Lung (tissue), 11 donors: ENCODE measurements at regions not wholly inside any gene's neighbourhood (a gene's known extent, or its start where the extent isn't known, plus 50 kb on each side); places are given as distances from the start of the nearest gene placed in this dataset.

Source experiments
- ATAC-seq: fragments of 200-7000 bp; cut with Tn5 transposase; one replicate; pipeline ENCODE4 v1.9.1; 2020; ENCODE audit warnings: moderate number of reproducible peaks; ENCODE audit not compliant: insufficient read depth, low FRiP score
- DNase-seq, 3 donors: peaks; one replicate each; pipeline ENCODE4 v3.0.0-alpha.2; 2013 to 2017
- H3K27ac ChIP-seq, 2 donors: one replicate each; pipeline ENCODE4 v1.5.1; 2013; ENCODE audit warnings: mild to moderate bottlenecking in 2 of 2, moderate library complexity in 2 of 2, control low read depth in 1 of 2, inconsistent platforms in 1 of 2, low read depth in 1 of 2, low read length in 1 of 2
- H3K27me3 ChIP-seq, 3 donors: one replicate each; pipeline ENCODE4 v1.5.1; 2013; ENCODE audit warnings: low read length in 2 of 3; ENCODE audit not compliant: control insufficient read depth in 3 of 3, insufficient read depth in 3 of 3
- H3K36me3 ChIP-seq, 4 donors: one replicate each; pipeline ENCODE4 v1.5.1; 2013; ENCODE audit warnings: low read length in 4 of 4, mild to moderate bottlenecking in 1 of 4, moderate library complexity in 1 of 4; ENCODE audit not compliant: control insufficient read depth in 4 of 4, insufficient read depth in 4 of 4
- H3K4me1 ChIP-seq, 5 donors: one replicate each; pipeline ENCODE4 v1.5.1; 2013; ENCODE audit warnings: low read length in 5 of 5, mild to moderate bottlenecking in 2 of 5, moderate library complexity in 1 of 5; ENCODE audit not compliant: control insufficient read depth in 5 of 5, insufficient read depth in 5 of 5
- H3K4me3 ChIP-seq: one replicate; pipeline ENCODE4 v1.5.1; 2013; ENCODE audit warnings: mild to moderate bottlenecking, control low read depth, moderate library complexity
- H3K9ac ChIP-seq, 2 donors: one replicate each; pipeline ENCODE4 v1.5.1; 2013; ENCODE audit warnings: low read length in 2 of 2, control low read depth in 1 of 2; ENCODE audit not compliant: insufficient read depth in 1 of 2
- H3K9me3 ChIP-seq, 4 donors: one replicate each; pipeline ENCODE4 v1.5.1; 2013; ENCODE audit warnings: low read length in 3 of 4, mild to moderate bottlenecking in 1 of 4, moderate library complexity in 1 of 4; ENCODE audit not compliant: control insufficient read depth in 4 of 4, insufficient read depth in 3 of 4
- CTCF ChIP-seq: IDR thresholded peaks from 2 replicates; pipeline ENCODE4 v1.5.1; 2012; ENCODE audit warnings: mild to moderate bottlenecking; ENCODE audit errors: control extremely low read depth, extremely low read depth
- whole genome bisulfite sequencing, 2 donors: extraction: QIAGEN DNeasy Blood & Tissue Kit; methylation state at CpG; one replicate each; pipeline ENCODE4 v1.1.7; 2013; 5-methylcytosine and 5-hydroxymethylcytosine counted together
- donor health status: control.
- donor health status: control.
- donor health status: Bipolar disorder and iron deficiency.
- donor health status: healthy.
- donor health status: DM: yes; HTN: yes; CAD: no.

GRCh38 chr18:78813156-78813555, 166.5 kb upstream of the SALL3 start:
- H3K9ac ChIP-seq = no peak overlapping the region
- H3K36me3 ChIP-seq = no peaks in the 10 kb centered on the region
- peaks cover 0 to 8% (median 6%) of the 10 kb centered on the region in 3 donors for H3K27me3 ChIP-seq
- no peaks in the 10 kb centered on the region for H3K4me1 ChIP-seq
- no peak overlapping the region for H3K4me3 ChIP-seq
- DNase-seq (no peak), ATAC-seq (no peak)
- TF ChIP-seq CTCF = no peak
- H3K27ac ChIP-seq = no peak overlapping the region
- WGBS, 2 donors = 67 to 81% methylated on average over 18 of the region's 18 CpGs
- peaks cover 0 to 4% (median 0%) of the 10 kb centered on the region in 4 donors for H3K9me3 ChIP-seq

GRCh38 chr18:78813936-78814710, 165.5 kb upstream of the SALL3 start:
- no peak for ATAC-seq
- peak in 2 of 3 donors; percentile 1 to 7 for DNase-seq

GRCh38 chr18:78814766-78815165, 164.9 kb upstream of the SALL3 start:
- DNase-seq (no peak), ATAC-seq (peak; percentile 46)
- TF ChIP-seq CTCF = no peak
- Histone ChIP-seq H3K27me3 (peaks cover 0 to 8% (median 6%) of the 10 kb centered on the region in 3 donors), H3K4me1 (no peaks in the 10 kb centered on the region), H3K9me3 (peaks cover 0 to 2% (median 0%) of the 10 kb centered on the region in 4 donors), H3K36me3 (no peaks in the 10 kb centered on the region), H3K27ac (no peak overlapping the region), H3K9ac (peak overlapping the region in 1 of 2 donors; percentile 25), H3K4me3 (no peak overlapping the region)
- 38 to 51% methylated on average over 14 of the region's 14 CpGs for WGBS, 2 donors

More at GRCh38 chr18:78813936-78814710, 165.5 kb upstream of the SALL3 start:
- Histone ChIP-seq H3K9me3 (peaks cover 0 to 4% (median 0%) of the 10 kb centered on the region in 4 donors), H3K9ac (no peak overlapping the region), H3K27me3 (peaks cover 0 to 8% (median 6%) of the 10 kb centered on the region in 3 donors), H3K4me1 (no peaks in the 10 kb centered on the region), H3K27ac (no peak overlapping the region), H3K4me3 (no peak overlapping the region), H3K36me3 (no peaks in the 10 kb centered on the region)
- 26 to 27% methylated on average over 24 of the region's 24 CpGs for WGBS, 2 donors
- no peak for TF ChIP-seq CTCF
